Right renal pelvis (tissue), 4 donors: ENCODE measurements at regions not wholly inside any gene's neighbourhood (a gene's known extent, or its start where the extent isn't known, plus 50 kb on each side); places are given as distances from the start of the nearest gene placed in this dataset.

Source experiments
- DNase-seq, 4 donors: peaks; one replicate each; pipeline ENCODE4 v3.0.0-alpha.2; 2013; ENCODE audit warnings: low read depth in 4 of 4, low spot score in 3 of 4, missing footprints in 1 of 4

- no peak for DNase-seq
Observed at GRCh38 chrX:137401092-137401491, 164.8 kb upstream of the ZIC3 start.

GRCh38 chrX:137387646-137388045, 178.3 kb upstream of the ZIC3 start:
- no peak for DNase-seq

- DNase-seq: no peak
Observed at GRCh38 chrX:137366018-137366633, 199.8 kb upstream of the ZIC3 start.

- no peak for DNase-seq
Observed at GRCh38 chrX:137363559-137363958, 202.4 kb upstream of the ZIC3 start.

- DNase-seq: no peak
Observed at GRCh38 chrX:137362583-137362982, 203.3 kb upstream of the ZIC3 start.

GRCh38 chrX:137354851-137355250, 211.1 kb upstream of the ZIC3 start:
- no peak for DNase-seq

- DNase-seq: no peak
Observed at GRCh38 chrX:137353404-137353803, 212.5 kb upstream of the ZIC3 start.

- no peak for DNase-seq
Observed at GRCh38 chrX:137352101-137352660, 213.7 kb upstream of the ZIC3 start.

GRCh38 chrX:137342969-137343368, 223.0 kb upstream of the ZIC3 start:
- no peak for DNase-seq

- DNase-seq: no peak
Observed at GRCh38 chrX:137313627-137314026, 252.3 kb upstream of the ZIC3 start.

GRCh38 chrX:137305404-137305803, 260.5 kb upstream of the ZIC3 start:
- DNase-seq: no peak

- DNase-seq: no peak
Observed at GRCh38 chrX:137297167-137297566, 263.4 kb upstream of the GPR101 start.

GRCh38 chrX:137290011-137290410, 256.2 kb upstream of the GPR101 start:
- DNase-seq: no peak

GRCh38 chrX:137287191-137287590, 253.4 kb upstream of the GPR101 start:
- no peak for DNase-seq

- DNase-seq: no peak
Observed at GRCh38 chrX:137286423-137286822, 252.6 kb upstream of the GPR101 start.

GRCh38 chrX:137278825-137279224, 245.0 kb upstream of the GPR101 start:
- no peak for DNase-seq

- DNase-seq: no peak
Observed at GRCh38 chrX:137263374-137263773, 229.6 kb upstream of the GPR101 start.

GRCh38 chrX:137245183-137245582, 211.4 kb upstream of the GPR101 start:
- DNase-seq: no peak

GRCh38 chrX:137236837-137237236, 203.0 kb upstream of the GPR101 start:
- DNase-seq: no peak

GRCh38 chrX:137234651-137235402, 201.0 kb upstream of the GPR101 start:
- DNase-seq: no peak

GRCh38 chrX:137233478-137233877, 199.7 kb upstream of the GPR101 start:
- no peak for DNase-seq

GRCh38 chrX:137227151-137227550, 193.4 kb upstream of the GPR101 start:
- DNase-seq: no peak
